Cardiac fibroblast (primary cell): ENCODE measurements at regions not wholly inside any gene's neighbourhood (a gene's known extent, or its start where the extent isn't known, plus 50 kb on each side); places are given as distances from the start of the nearest gene placed in this dataset.
"Not testable (repeated sequence)": the region's sequence is repeated elsewhere in the genome, so short reads cannot be mapped to it uniquely, and the experiment has no call there.

Experiments used
- DNase-seq, 2 donors: peaks; one replicate each; pipeline versions ENCODE4 v3.0.0 to v3.0.0-alpha.2; 2010; ENCODE audit warnings: low read depth in 2 of 2
- H3K4me3 ChIP-seq, 2 donors: replicated peaks in 1 of 2; 1 replicate in 1 of 2; 2 replicates in 1 of 2; pipeline ENCODE4 v1.5.1; 2011; ENCODE audit warnings: low read depth in 2 of 2, low read length in 2 of 2, mild to moderate bottlenecking in 2 of 2, moderate library complexity in 1 of 2
- CTCF ChIP-seq: IDR thresholded peaks from one replicate; pipeline ENCODE4 v1.5.1; 2011; ENCODE audit warnings: low read depth, mild to moderate bottlenecking, low read length, inconsistent platforms

- TF ChIP-seq CTCF: no peak
- H3K4me3 ChIP-seq: no peak overlapping the region
These were observed 222.5 kb downstream of the NPHP4 start for GRCh38 chr1:5769760-5770159.

GRCh38 chr1:5769146-5769545, 223.1 kb downstream of the NPHP4 start:
- no peak for DNase-seq
- no peak overlapping the region for H3K4me3 ChIP-seq
- TF ChIP-seq CTCF: no peak

More at GRCh38 chr1:5769760-5770159, 222.5 kb downstream of the NPHP4 start:
- no peak for DNase-seq

- DNase-seq: no peak
- TF ChIP-seq CTCF: no peak
- no peak overlapping the region for H3K4me3 ChIP-seq
These were observed 224.2 kb downstream of the NPHP4 start for GRCh38 chr1:5768014-5768413.

DNA sequence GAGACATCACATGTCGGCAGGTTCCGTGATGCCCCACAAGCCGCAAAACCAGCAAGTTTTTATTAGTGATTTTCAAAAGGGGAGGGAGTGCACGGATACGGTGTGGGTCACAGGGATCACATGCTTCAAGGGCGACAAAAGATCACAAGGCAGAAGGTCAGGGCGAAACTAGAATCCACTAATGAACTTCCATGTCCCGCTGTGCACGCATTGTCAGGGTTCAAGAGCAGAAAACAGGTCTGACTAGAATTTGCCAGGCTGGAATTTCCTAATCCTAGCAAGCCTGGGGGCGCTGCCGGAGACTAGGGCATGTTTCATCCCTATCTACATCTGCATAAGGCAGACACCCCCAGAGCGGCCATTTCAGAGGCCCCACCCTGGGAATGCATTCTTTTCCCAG, 225.2 kb downstream of the NPHP4 start:
- H3K4me3 ChIP-seq, DNase-seq: not testable (repeated sequence)

DNA sequence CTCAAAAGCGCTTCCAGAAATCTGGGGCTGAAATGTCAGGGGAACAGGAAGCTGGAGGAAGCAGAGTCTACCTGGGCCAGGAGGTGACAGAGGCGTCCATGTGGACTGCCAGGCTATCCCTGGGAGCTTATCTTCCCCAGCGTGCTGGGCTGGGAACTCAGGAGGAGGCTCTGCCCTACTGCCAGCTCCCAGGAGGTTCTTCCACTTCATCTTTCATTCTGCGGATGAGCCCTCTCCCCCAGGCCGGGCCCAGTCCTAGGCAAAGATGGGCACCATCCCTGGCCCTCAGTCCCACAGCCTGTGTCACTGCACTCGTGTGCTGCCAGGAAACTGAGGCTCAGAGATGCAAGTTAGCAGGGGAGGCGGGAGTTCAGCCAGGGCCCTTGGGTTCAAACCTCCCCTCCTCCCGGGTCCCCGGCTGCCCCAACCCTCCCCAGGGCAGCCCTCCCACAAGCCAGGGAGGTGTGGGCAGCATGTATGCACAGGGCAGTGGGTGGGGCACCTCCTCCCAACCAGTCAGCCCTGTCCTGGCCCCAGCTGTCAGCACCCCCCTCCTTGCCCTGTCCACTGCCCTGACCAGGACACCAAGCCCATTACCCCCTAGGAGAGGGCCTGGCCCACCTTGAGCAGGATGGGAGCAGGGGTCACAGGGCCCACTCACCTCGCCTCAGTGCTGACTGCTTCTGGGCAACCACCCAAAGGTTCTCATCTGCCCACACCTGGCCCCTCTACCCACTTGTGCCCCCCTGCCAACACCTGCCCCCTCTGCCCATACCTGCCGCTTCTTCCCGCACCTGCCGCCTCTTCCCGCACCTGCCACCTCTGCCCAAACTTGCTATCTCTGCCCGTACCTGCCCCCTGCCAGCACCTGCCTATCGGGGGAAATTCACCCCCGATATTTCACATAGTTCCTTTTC, 226.0 kb downstream of the NPHP4 start:
- TF ChIP-seq CTCF: no peak
- no peak for DNase-seq
- no peak overlapping the region for H3K4me3 ChIP-seq

DNA sequence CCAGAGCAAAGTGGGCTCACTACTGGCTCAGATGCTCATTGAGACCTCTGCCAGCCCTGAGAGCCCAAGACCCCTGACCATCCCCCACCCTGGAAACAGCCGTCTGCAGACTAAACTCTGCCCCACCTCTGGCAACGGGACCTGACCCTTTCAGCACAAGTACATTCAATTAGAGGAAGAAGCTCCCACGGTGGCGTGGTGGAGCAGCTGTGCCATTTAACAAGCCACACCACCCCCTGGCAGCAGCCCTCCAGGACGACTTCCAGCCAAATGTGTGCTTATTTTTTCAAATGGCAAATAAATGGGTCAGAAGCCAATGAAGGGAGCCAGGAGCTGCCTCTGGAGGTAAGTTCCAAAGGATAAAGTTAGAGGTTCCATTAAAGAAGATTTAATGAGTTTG, 226.7 kb downstream of the NPHP4 start:
- TF ChIP-seq CTCF: no peak
- no peak for DNase-seq
- no peak overlapping the region for H3K4me3 ChIP-seq

- no peak for DNase-seq
- no peak overlapping the region for H3K4me3 ChIP-seq
- TF ChIP-seq CTCF: no peak
These were observed 227.3 kb downstream of the NPHP4 start for GRCh38 chr1:5764959-5765358.
